IMR-90 (cell line): ENCODE measurements at regions not wholly inside any gene's neighbourhood (a gene's known extent, or its start where the extent isn't known, plus 50 kb on each side); places are given as distances from the start of the nearest gene placed in this dataset.

Experiments
- ATAC-seq: fragments of 200-7000 bp; cut with Tn5 transposase; 2 replicates; pipeline ENCODE4 v1.9.1; 2020; ENCODE audit warnings: low read depth, mild to moderate bottlenecking, moderate library complexity
- BruUV-seq: library from RNA; stranded (reverse); fragments of 400-500 nt; replicated peaks from 2 replicates; lab custom pipeline; 2021; lab: Mats Ljungman, UMichigan
- CTCF ChIA-PET: fragments of 300-600 bp; formaldehyde crosslinking; extraction: SDS; loops from one replicate; lab custom pipeline; 2021; ENCODE audit warnings: antibody characterized with exemption; lab: Yijun Ruan, JAX
- POLR2A ChIA-PET: fragments of 300-600 bp; sonication (Branson Sonifier 250); formaldehyde crosslinking; loops from one replicate; lab custom pipeline; 2022; ENCODE audit warnings: antibody characterized with exemption; ENCODE audit not compliant: unreplicated experiment; lab: Charles Lee
- DNase-seq: peaks from one replicate; pipeline ENCODE4 v3.0.0; 2013
- H2AFZ ChIP-seq: replicated peaks from 2 replicates; pipeline ENCODE3; 2013; ENCODE audit warnings: low read length, mild to moderate bottlenecking; ENCODE audit not compliant: poor library complexity
- H2AK5ac ChIP-seq: 2 replicates; pipeline ENCODE4 v1.6.1; 2013; ENCODE audit warnings: low read depth, low read length, inconsistent platforms
- H2AK9ac ChIP-seq: replicated peaks from 2 replicates; pipeline ENCODE3; 2013; ENCODE audit warnings: mild to moderate bottlenecking, low read depth, low read length, moderate library complexity; ENCODE audit not compliant: poor library complexity
- H2BK120ac ChIP-seq: 2 replicates; pipeline ENCODE4 v1.6.1; 2013; ENCODE audit warnings: low read depth, low read length, inconsistent platforms
- H2BK15ac ChIP-seq: 3 replicates; pipeline ENCODE4 v1.6.1; 2013; ENCODE audit warnings: low read depth, low read length, inconsistent platforms
- H2BK20ac ChIP-seq: 2 replicates; pipeline ENCODE4 v1.6.1; 2013; ENCODE audit warnings: low read depth, mild to moderate bottlenecking, inconsistent platforms, low read length, moderate library complexity
- H2BK5ac ChIP-seq: 2 replicates; pipeline ENCODE4 v1.6.1; 2013; ENCODE audit warnings: mild to moderate bottlenecking, low read depth, low read length, inconsistent platforms; ENCODE audit not compliant: poor library complexity, severe bottlenecking
- H3K14ac ChIP-seq: replicated peaks from 2 replicates; pipeline ENCODE4 v1.6.1; 2013; ENCODE audit warnings: low read depth, low read length, inconsistent platforms
- H3K18ac ChIP-seq: 2 replicates; pipeline ENCODE4 v1.6.1; 2013; ENCODE audit warnings: low read depth, low read length, control low read depth
- H3K23ac ChIP-seq: 2 replicates; pipeline ENCODE4 v1.6.1; 2013; ENCODE audit warnings: low read depth, low read length, inconsistent platforms
- H3K27ac ChIP-seq: 2 replicates; pipeline ENCODE4 v1.5.1; 2013; ENCODE audit warnings: mild to moderate bottlenecking, control low read depth, low read length; ENCODE audit not compliant: insufficient read depth
- H3K27me3 ChIP-seq: 2 replicates; pipeline ENCODE4 v1.6.1; 2013; ENCODE audit warnings: low read length; ENCODE audit not compliant: control insufficient read depth, insufficient read depth
- H3K36me3 ChIP-seq: 2 replicates; pipeline ENCODE4 v1.6.1; 2013; ENCODE audit warnings: low read length, mixed read lengths; ENCODE audit not compliant: control insufficient read depth, insufficient read depth
- H3K4ac ChIP-seq: 2 replicates; pipeline ENCODE4 v1.6.1; 2013; ENCODE audit warnings: low read depth, low read length, inconsistent platforms
- H3K4me1 ChIP-seq: 2 replicates; pipeline ENCODE4 v1.6.1; 2013; ENCODE audit warnings: low read length, mixed read lengths; ENCODE audit not compliant: control insufficient read depth, insufficient read depth
- H3K4me2 ChIP-seq: 2 replicates; pipeline ENCODE4 v1.6.1; 2013; ENCODE audit warnings: low read depth, mild to moderate bottlenecking, control low read depth, low read length, moderate library complexity
- H3K4me3 ChIP-seq: 2 replicates; pipeline ENCODE4 v1.5.1; 2013; ENCODE audit warnings: low read depth, mild to moderate bottlenecking, control low read depth, low read length, moderate library complexity; ENCODE audit not compliant: insufficient read depth
- H3K56ac ChIP-seq: 2 replicates; pipeline ENCODE4 v1.6.1; 2013; ENCODE audit warnings: low read length, inconsistent platforms; ENCODE audit not compliant: insufficient read depth; ENCODE audit errors: extremely low read depth
- H3K79me1 ChIP-seq, 2 experiments: 2 replicates each; pipeline ENCODE4 v1.6.1; 2013; ENCODE audit warnings: low read length in 2 of 2, inconsistent platforms in 1 of 2, low read depth in 1 of 2
- H3K9ac ChIP-seq: 2 replicates; pipeline ENCODE4 v1.6.1; 2013; ENCODE audit warnings: low read depth, low read length, control low read depth
- H3K9me1 ChIP-seq: 2 replicates; pipeline ENCODE4 v1.6.1; 2013; ENCODE audit warnings: low read length, inconsistent platforms; ENCODE audit not compliant: insufficient read depth
- H3K9me3 ChIP-seq: 2 replicates; pipeline ENCODE4 v1.6.1; 2013; ENCODE audit warnings: low read length; ENCODE audit not compliant: control insufficient read depth, insufficient read depth
- H4K20me1 ChIP-seq: 2 replicates; pipeline ENCODE4 v1.6.1; 2013; ENCODE audit warnings: low read length, inconsistent platforms; ENCODE audit not compliant: insufficient read depth
- H4K5ac ChIP-seq: 2 replicates; pipeline ENCODE4 v1.6.1; 2013; ENCODE audit warnings: mild to moderate bottlenecking, low read depth, low read length, control low read depth
- H4K8ac ChIP-seq, 2 experiments: 2 replicates each; pipeline ENCODE4 v1.6.1; 2013; ENCODE audit warnings: low read depth in 2 of 2, low read length in 2 of 2, control low read depth in 1 of 2, inconsistent platforms in 1 of 2
- H4K91ac ChIP-seq: 2 replicates; pipeline ENCODE4 v1.6.1; 2013; ENCODE audit warnings: low read depth, low read length, inconsistent platforms; ENCODE audit not compliant: insufficient read depth
- FOS ChIP-seq: fragments of 150-350 bp; IDR thresholded peaks from 2 replicates; pipeline ENCODE4 v1.6.1; 2016; ENCODE audit warnings: low read depth, low read length
- MAFK ChIP-seq: IDR thresholded peaks from 2 replicates; pipeline ENCODE4 v1.6.1; 2012; ENCODE audit warnings: low read depth, low read length, improper control_type of control experiment
- POLR2A ChIP-seq: IDR thresholded peaks from 2 replicates; pipeline ENCODE4 v1.6.1; 2012; ENCODE audit warnings: mild to moderate bottlenecking, low read depth, low read length
- RCOR1 ChIP-seq: IDR thresholded peaks from 2 replicates; pipeline ENCODE4 v1.6.1; 2012; ENCODE audit warnings: mild to moderate bottlenecking, low read length, improper control_type of control experiment; ENCODE audit not compliant: insufficient replicate concordance
- dilution Hi-C: fragments of 300-500 bp; cut with HindIII; formaldehyde crosslinking; loops from one replicate; pipeline ENCODE4 v1.14.3; 2018; ENCODE audit warnings: low sequenced_read_pairs; ENCODE audit not compliant: unreplicated experiment
- in situ Hi-C: fragments of 300-500 bp; cut with MboI; formaldehyde crosslinking; loops from 3 replicates; pipeline ENCODE4 v1.14.3; 2019; ENCODE audit warnings: low sequenced_read_pairs, inconsistent platforms, mixed read lengths
- intact Hi-C: fragments of 100-400 bp; cut with micrococcal nuclease; formaldehyde crosslinking; loops from 2 replicates; pipeline ENCODE4 v1.10.0; 2022
- TF ChIP-seq, protein P1 (sequence below): fragments of 150-350 bp; IDR thresholded peaks from 2 replicates; pipeline ENCODE4 v1.6.1; 2017; ENCODE audit warnings: mild to moderate bottlenecking, antibody characterized with exemption, low read length, low read depth

DNA sequence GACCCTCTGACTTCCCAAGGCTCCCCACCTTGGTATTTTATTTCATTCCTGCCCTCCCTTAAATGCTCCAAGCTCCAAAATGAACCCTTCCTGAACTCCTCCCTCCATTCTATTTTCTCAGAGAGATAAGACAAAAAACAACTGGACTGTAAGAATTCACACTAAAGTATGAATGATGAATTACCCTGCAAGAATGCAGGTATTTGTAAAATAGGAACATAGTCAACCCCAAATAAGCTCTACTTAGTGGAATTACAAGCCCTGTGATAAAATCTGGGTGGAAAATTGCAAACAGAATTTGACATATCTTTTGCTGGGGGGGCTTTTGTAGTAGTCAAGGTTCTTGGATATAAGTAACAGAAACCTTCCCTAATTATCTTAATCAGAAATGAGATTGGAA, 67.8 kb upstream of the GJA8 start:
- TF ChIP-seq, protein P1, sequence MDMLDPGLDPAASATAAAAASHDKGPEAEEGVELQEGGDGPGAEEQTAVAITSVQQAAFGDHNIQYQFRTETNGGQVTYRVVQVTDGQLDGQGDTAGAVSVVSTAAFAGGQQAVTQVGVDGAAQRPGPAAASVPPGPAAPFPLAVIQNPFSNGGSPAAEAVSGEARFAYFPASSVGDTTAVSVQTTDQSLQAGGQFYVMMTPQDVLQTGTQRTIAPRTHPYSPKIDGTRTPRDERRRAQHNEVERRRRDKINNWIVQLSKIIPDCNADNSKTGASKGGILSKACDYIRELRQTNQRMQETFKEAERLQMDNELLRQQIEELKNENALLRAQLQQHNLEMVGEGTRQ = no peak
- no peak for TF ChIP-seq RCOR1
- no peak for TF ChIP-seq POLR2A
- no peak for TF ChIP-seq MAFK
- no peak for TF ChIP-seq FOS
- Histone ChIP-seq H4K5ac (no peak overlapping the region), H3K27me3 (no peaks in the 10 kb centered on the region), H2AK5ac (no peak overlapping the region), H3K79me1 (no peaks in the 10 kb centered on the region), H3K14ac (no peak overlapping the region), H2BK15ac (no peak overlapping the region), H3K36me3 (no peaks in the 10 kb centered on the region), H2BK5ac (no peak overlapping the region), H3K9me3 (no peaks in the 10 kb centered on the region), H2BK120ac (no peak overlapping the region), H3K4ac (no peak overlapping the region), H3K4me2 (no peak overlapping the region), H3K9me1 (no peaks in the 10 kb centered on the region), H3K4me3 (no peak overlapping the region), H4K91ac (no peak overlapping the region), H3K27ac (no peak overlapping the region), H2BK20ac (no peak overlapping the region), H3K56ac (no peak overlapping the region), H4K20me1 (no peaks in the 10 kb centered on the region), H4K8ac (no peak overlapping the region), H3K23ac (no peak overlapping the region), H2AK9ac (no peak overlapping the region), H3K4me1 (no peaks in the 10 kb centered on the region), H2AFZ (no peak overlapping the region), H3K9ac (no peak overlapping the region), H3K18ac (no peak overlapping the region)
- dilution Hi-C loops = no loop called here
- ChIA-PET POLR2A (no interaction called here), CTCF (no interaction called here)
- in situ Hi-C loops = no loop called here
- ATAC-seq (no peak), DNase-seq (no peak)
- BruUV-seq = no TSS peak
- intact Hi-C loops = no loop called here
